H1 (cell line): ENCODE measurements at regions not wholly inside any gene's neighbourhood (a gene's known extent, or its start where the extent isn't known, plus 50 kb on each side); places are given as distances from the start of the nearest gene placed in this dataset.

Source experiments
- CTCF ChIA-PET: fragments of 300-600 bp; sonication (Branson Sonifier 250); formaldehyde crosslinking; loops from one replicate; lab custom pipeline; 2021; ENCODE audit not compliant: partially characterized antibody; lab: Charles Lee
- POLR2A ChIA-PET: fragments of 300-600 bp; sonication (Branson Sonifier 250); formaldehyde crosslinking; loops from one replicate; lab custom pipeline; 2021; ENCODE audit warnings: inconsistent platforms; ENCODE audit not compliant: partially characterized antibody; lab: Charles Lee
- DNase-seq, 2 experiments: peaks; one replicate each; pipeline versions ENCODE4 v3.0.0 to v3.0.0-alpha.2; 2010 to 2022; ENCODE audit warnings: low spot score in 2 of 2, low read depth in 1 of 2, mixed read lengths in 1 of 2
- FAIRE-seq: peaks from 2 replicates; lab custom pipeline; 2011; peaks lifted over from hg19 to GRCh38; lab: Jason Lieb, UNC
- H2AFZ ChIP-seq: 2 replicates; pipeline ENCODE4 v1.8.1; 2012; ENCODE audit warnings: low read length, inconsistent platforms
- H2AK5ac ChIP-seq: 2 replicates; pipeline ENCODE4 v1.6.1; 2013; ENCODE audit warnings: low read depth, low read length
- H2BK120ac ChIP-seq: replicated peaks from 2 replicates; pipeline ENCODE3; 2013; ENCODE audit warnings: low read depth, low read length, inconsistent platforms
- H2BK12ac ChIP-seq: 2 replicates; pipeline ENCODE4 v1.6.1; 2013; ENCODE audit warnings: low read depth, low read length
- H2BK15ac ChIP-seq: 2 replicates; pipeline ENCODE4 v1.6.1; 2013; ENCODE audit warnings: low read length
- H2BK20ac ChIP-seq: 2 replicates; pipeline ENCODE4 v1.6.1; 2013; ENCODE audit warnings: low read length
- H2BK5ac ChIP-seq: 2 replicates; pipeline ENCODE4 v1.6.1; 2013; ENCODE audit warnings: low read depth, low read length
- H3K14ac ChIP-seq: 2 replicates; pipeline ENCODE4 v1.6.1; 2013; ENCODE audit warnings: inconsistent platforms; ENCODE audit not compliant: insufficient read length
- H3K18ac ChIP-seq: 2 replicates; pipeline ENCODE4 v1.6.1; 2013; ENCODE audit warnings: low read length; ENCODE audit errors: extremely low read depth
- H3K23ac ChIP-seq: 2 replicates; pipeline ENCODE4 v1.6.1; 2013; ENCODE audit warnings: inconsistent platforms; ENCODE audit not compliant: insufficient read length
- H3K23me2 ChIP-seq: 2 replicates; pipeline ENCODE4 v1.6.1; 2013; ENCODE audit warnings: low read depth, low read length
- H3K27ac ChIP-seq: 2 replicates; pipeline ENCODE4 v1.6.1; 2011; ENCODE audit warnings: low read depth, low read length, inconsistent platforms
- H3K27me3 ChIP-seq, 4 experiments: replicated peaks in 1 of 4; 1 replicate in 1 of 4; 2 replicates in 3 of 4; pipeline versions ENCODE4 v1.6.1 to v1.8.1; 2011 to 2013; ENCODE audit warnings: low read length in 3 of 4, mild to moderate bottlenecking in 3 of 4, inconsistent platforms in 2 of 4, mixed read lengths in 2 of 4, moderate library complexity in 1 of 4; ENCODE audit not compliant: control insufficient read depth in 3 of 4, insufficient read depth in 3 of 4; ENCODE audit errors: extremely low read depth in 1 of 4
- H3K36me3 ChIP-seq, 4 experiments: 2 replicates each; pipeline versions ENCODE4 v1.6.1 to v1.8.1; 2011 to 2013; ENCODE audit warnings: mild to moderate bottlenecking in 4 of 4, low read length in 3 of 4, moderate library complexity in 2 of 4, control low read depth in 1 of 4, inconsistent platforms in 1 of 4; ENCODE audit not compliant: insufficient read depth in 4 of 4, control insufficient read depth in 2 of 4
- H3K4ac ChIP-seq: replicated peaks from 2 replicates; pipeline ENCODE3; 2013; ENCODE audit warnings: low read length, low read depth, mixed read lengths, inconsistent platforms; ENCODE audit not compliant: insufficient read length
- H3K4me1 ChIP-seq, 4 experiments: replicated peaks in 1 of 4; 1 replicate in 1 of 4; 2 replicates in 3 of 4; pipeline versions ENCODE4 v1.6.1 to v1.8.1; 2011 to 2013; ENCODE audit warnings: low read length in 3 of 4, inconsistent platforms in 2 of 4, mixed read lengths in 1 of 4; ENCODE audit not compliant: insufficient read depth in 4 of 4, control insufficient read depth in 3 of 4
- H3K4me2 ChIP-seq, 2 experiments: 2 replicates each; pipeline versions ENCODE4 v1.6.1 to v1.8.1; 2011 to 2013; ENCODE audit warnings: low read depth in 2 of 2, low read length in 2 of 2, control low read depth in 1 of 2, inconsistent platforms in 1 of 2, mild to moderate bottlenecking in 1 of 2; ENCODE audit not compliant: insufficient read depth in 1 of 2
- H3K4me3 ChIP-seq, 4 experiments: fragments of 200-600, 300-600 bp in 1 of 4; sonication (generic), shearing (Covaris generic), sonication (Bioruptor Twin) in 1 of 4; 2 replicates each; pipeline versions ENCODE4 v1.5.1 to v1.8.1; 2011 to 2016; ENCODE audit warnings: low read length in 4 of 4, low read depth in 3 of 4, control low read depth in 2 of 4, inconsistent platforms in 2 of 4, mild to moderate bottlenecking in 2 of 4, mixed read lengths in 1 of 4, moderate library complexity in 1 of 4; ENCODE audit not compliant: insufficient read depth in 2 of 4; ENCODE audit errors: extremely low read depth in 1 of 4
- H3K56ac ChIP-seq: replicated peaks from 2 replicates; pipeline ENCODE3; 2013; ENCODE audit warnings: low read depth, mild to moderate bottlenecking, mixed read lengths, low read length, inconsistent platforms; ENCODE audit not compliant: insufficient read length
- H3K79me1 ChIP-seq: 2 replicates; pipeline ENCODE4 v1.6.1; 2013; ENCODE audit warnings: low read depth, low read length, control low read depth
- H3K79me2 ChIP-seq, 2 experiments: 2 replicates each; pipeline versions ENCODE4 v1.6.1 to v1.8.1; 2012 to 2013; ENCODE audit warnings: low read length in 2 of 2, mild to moderate bottlenecking in 2 of 2, inconsistent platforms in 1 of 2; ENCODE audit not compliant: insufficient read depth in 2 of 2, control insufficient read depth in 1 of 2
- H3K9ac ChIP-seq, 4 experiments: replicated peaks in 1 of 4; 1 replicate in 1 of 4; 2 replicates in 3 of 4; pipeline versions ENCODE4 v1.6.1 to v1.8.1; 2011 to 2013; ENCODE audit warnings: low read depth in 3 of 4, low read length in 3 of 4, control low read depth in 2 of 4, mild to moderate bottlenecking in 2 of 4, moderate library complexity in 2 of 4, inconsistent platforms in 1 of 4; ENCODE audit errors: extremely low read depth in 1 of 4
- H3K9me3 ChIP-seq, 2 experiments: 2 replicates each; pipeline versions ENCODE4 v1.6.1 to v1.8.1; 2012 to 2013; ENCODE audit warnings: mild to moderate bottlenecking in 2 of 2, moderate library complexity in 2 of 2, control low read depth in 1 of 2, inconsistent platforms in 1 of 2, low read depth in 1 of 2, low read length in 1 of 2, mixed read lengths in 1 of 2; ENCODE audit not compliant: insufficient read depth in 2 of 2
- H4K20me1 ChIP-seq, 2 experiments: replicated peaks in 1 of 2; 2 replicates each; pipeline versions ENCODE3 to v1.8.1; 2011 to 2013; ENCODE audit warnings: inconsistent platforms in 2 of 2, low read length in 2 of 2, mild to moderate bottlenecking in 1 of 2; ENCODE audit not compliant: insufficient read depth in 2 of 2, control insufficient read depth in 1 of 2
- H4K5ac ChIP-seq: 2 replicates; pipeline ENCODE4 v1.6.1; 2013; ENCODE audit warnings: low read length, low read depth, mixed read lengths, inconsistent platforms; ENCODE audit not compliant: insufficient read length
- H4K8ac ChIP-seq: 2 replicates; pipeline ENCODE4 v1.8.0; 2013; ENCODE audit warnings: mild to moderate bottlenecking, moderate library complexity, low read length, inconsistent platforms; ENCODE audit not compliant: insufficient read depth; ENCODE audit errors: extremely low read depth
- H4K91ac ChIP-seq: replicated peaks from 2 replicates; pipeline ENCODE3; 2013; ENCODE audit warnings: low read length, mixed read lengths, inconsistent platforms; ENCODE audit not compliant: insufficient read length
- CBX8 ChIP-seq: fragments of 300-800, 300-1000 bp; sonication (generic); IDR thresholded peaks from 2 replicates; pipeline ENCODE4 v1.7.1; 2016; ENCODE audit warnings: low read depth, low read length, borderline replicate concordance
- CHD1 ChIP-seq: IDR thresholded peaks from 2 replicates; pipeline ENCODE4 v1.6.1; 2012; ENCODE audit warnings: low read depth, low read length, improper control_type of control experiment
- JUND ChIP-seq: IDR thresholded peaks from 2 replicates; pipeline ENCODE4 v1.6.1; 2011; ENCODE audit warnings: mild to moderate bottlenecking, improper control_type of control experiment, low read length
- KDM5A ChIP-seq: fragments of 200-600 bp; IDR thresholded peaks from 2 replicates; pipeline ENCODE4 v1.7.1; 2012; ENCODE audit warnings: mild to moderate bottlenecking, low read length, inconsistent platforms, mixed read lengths
- RFX5 ChIP-seq: IDR thresholded peaks from 2 replicates; pipeline ENCODE4 v1.6.1; 2011; ENCODE audit warnings: low read depth, low read length, improper control_type of control experiment, borderline replicate concordance
- SAP30 ChIP-seq: fragments of 300-600 bp; sonication (generic); IDR thresholded peaks from 2 replicates; pipeline ENCODE4 v1.7.1; 2012; ENCODE audit warnings: low read length, moderate library complexity, mild to moderate bottlenecking, inconsistent platforms; ENCODE audit not compliant: insufficient read depth, insufficient replicate concordance
- SP1 ChIP-seq: IDR thresholded peaks from 2 replicates; pipeline ENCODE4 v1.6.1; 2011; ENCODE audit warnings: low read depth, low read length
- SP2 ChIP-seq: IDR thresholded peaks from 2 replicates; pipeline ENCODE4 v1.6.1; 2012; ENCODE audit warnings: mild to moderate bottlenecking, low read length, inconsistent platforms
- SUZ12 ChIP-seq: fragments of 200-600 bp; sonication (generic); IDR thresholded peaks from 2 replicates; pipeline ENCODE4 v1.6.1; 2012; ENCODE audit warnings: mild to moderate bottlenecking, inconsistent platforms, low read length, moderate library complexity, mixed read lengths
- TEAD4 ChIP-seq: IDR thresholded peaks from 2 replicates; pipeline ENCODE4 v1.6.1; 2012; ENCODE audit warnings: low read depth, low read length, inconsistent platforms, mixed read lengths
- USF2 ChIP-seq: IDR thresholded peaks from 2 replicates; pipeline ENCODE4 v1.6.1; 2011; ENCODE audit warnings: low read length, improper control_type of control experiment
- WGBS, 2 experiments: shearing (Covaris generic) in 1 of 2; methylation state at CpG; one replicate each; pipeline versions ENCODE4 v1.1.6 to v1.1.7; 2013 to 2015; ENCODE audit warnings: low lambda C conversion rate in 2 of 2, mixed read lengths in 2 of 2, inconsistent platforms in 1 of 2, low coverage in 1 of 2, missing lambda C conversion rate in 1 of 2; ENCODE audit not compliant: insufficient replicate concordance in 2 of 2, insufficient coverage in 1 of 2, insufficient read length in 1 of 2; ENCODE audit errors: extremely low coverage in 1 of 2, missing lambda C conversion rate in 1 of 2; 5-methylcytosine and 5-hydroxymethylcytosine counted together

DNA sequence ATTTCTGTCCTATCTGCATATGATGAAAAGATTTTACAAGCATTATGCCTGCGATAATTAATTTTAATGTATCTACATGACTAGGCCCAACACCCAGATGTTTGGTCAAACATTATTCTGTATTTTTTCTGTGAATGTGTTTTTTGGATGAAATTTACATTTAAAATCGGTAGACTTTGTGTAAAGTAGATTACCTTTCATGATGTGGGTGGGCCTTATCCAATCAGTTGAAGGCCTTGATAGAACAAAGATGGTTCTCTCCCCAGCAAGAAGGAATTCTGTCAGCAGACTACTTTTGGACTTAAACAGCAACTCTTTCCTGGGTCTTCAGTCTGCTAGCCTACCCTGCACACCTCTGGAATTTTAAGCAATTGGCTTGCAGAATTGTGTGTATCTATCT is 844.0 kb downstream of the BRINP3 start:
- CTCF ChIA-PET, result no interaction called here
- H2BK5ac ChIP-seq, result no peak overlapping the region
- H3K27ac ChIP-seq, result no peak overlapping the region
- TF ChIP-seq KDM5A, result no peak
- TF ChIP-seq SAP30, result no peak
- no peak for TF ChIP-seq JUND
- no peak for TF ChIP-seq RFX5
- no peak for TF ChIP-seq TEAD4
- no peak for TF ChIP-seq SP1
- no peak for TF ChIP-seq CHD1
- TF ChIP-seq SP2, result no peak
- no peak for TF ChIP-seq SUZ12
- TF ChIP-seq USF2, result no peak
- no peak for TF ChIP-seq CBX8

More for the DNA sequence above, 844.0 kb downstream of the BRINP3 start:
- Histone ChIP-seq H4K20me1 (no peaks in the 10 kb centered on the region), H3K14ac (no peak overlapping the region), H3K79me1 (no peaks in the 10 kb centered on the region), H3K23ac (no peak overlapping the region), H3K4ac (no peak overlapping the region), H3K27me3 (no peaks in the 10 kb centered on the region), H3K18ac (no peak overlapping the region), H2AFZ (no peak overlapping the region), H3K79me2 (no peaks in the 10 kb centered on the region), H4K91ac (no peak overlapping the region), H3K36me3 (no peaks in the 10 kb centered on the region), H3K4me1 (no peaks in the 10 kb centered on the region), H2BK120ac (no peak overlapping the region), H4K8ac (no peak overlapping the region), H3K23me2 (no peaks in the 10 kb centered on the region), H2BK15ac (no peak overlapping the region), H3K4me3 (no peak overlapping the region), H4K5ac (no peak overlapping the region), H3K56ac (no peak overlapping the region), H3K4me2 (no peak overlapping the region), H3K9ac (no peak overlapping the region), H2BK20ac (no peak overlapping the region), H2BK12ac (no peak overlapping the region), H3K9me3 (no peaks in the 10 kb centered on the region), H2AK5ac (no peak overlapping the region)
- no peak for DNase-seq
- FAIRE-seq, result no peak
- POLR2A ChIA-PET, result no interaction called here
- WGBS, 2 experiments, result 91% methylated on average over 2 of the region's 2 CpGs; no CpG with 5 or more reads in 1 of the 2 experiments
